HEK293 (cell line): ENCODE measurements at regions not wholly inside any gene's neighbourhood (a gene's known extent, or its start where the extent isn't known, plus 50 kb on each side); places are given as distances from the start of the nearest gene placed in this dataset.

Source experiments
- CTCF ChIA-PET: fragments of 350-600 bp; formaldehyde crosslinking; extraction: SDS; loops from one replicate; lab custom pipeline; 2021; ENCODE audit warnings: antibody characterized with exemption; lab: Yijun Ruan, JAX
- POLR2A ChIA-PET: fragments of 300-600 bp; formaldehyde crosslinking; extraction: SDS; loops from one replicate; lab custom pipeline; 2020; ENCODE audit warnings: antibody characterized with exemption, inconsistent platforms; lab: Yijun Ruan, JAX
- H3K27ac ChIP-seq: fragments of 200-500 bp; sonication (Bioruptor generic); 2 replicates; pipeline ENCODE4 v1.5.1; 2014; ENCODE audit warnings: low read depth, low read length, control low read depth, inconsistent platforms; ENCODE audit errors: extremely low read depth
- H3K36me3 ChIP-seq, 2 experiments: fragments of 200-500 bp in 1 of 2; sonication (Bioruptor generic) in 1 of 2; 1 replicate in 1 of 2; 2 replicates in 1 of 2; pipeline ENCODE4 v1.5.1; 2014 to 2017; ENCODE audit warnings: inconsistent platforms in 2 of 2, low read length in 2 of 2; ENCODE audit not compliant: control insufficient read depth in 2 of 2, insufficient read depth in 1 of 2
- H3K4me1 ChIP-seq: fragments of 200-500 bp; sonication (Bioruptor generic); 2 replicates; pipeline ENCODE4 v1.5.1; 2014; ENCODE audit warnings: mild to moderate bottlenecking, low read length, inconsistent platforms; ENCODE audit not compliant: control insufficient read depth, insufficient read depth
- H3K4me3 ChIP-seq: 2 replicates; pipeline ENCODE4 v1.5.1; 2011; ENCODE audit warnings: low read depth, mild to moderate bottlenecking, control low read depth, low read length, moderate library complexity
- H3K9me3 ChIP-seq: fragments of 200-500 bp; sonication (Bioruptor generic); 2 replicates; pipeline ENCODE4 v1.5.1; 2014; ENCODE audit warnings: low read depth, low read length, inconsistent platforms; ENCODE audit not compliant: control insufficient read depth, insufficient read depth
- ATF2 ChIP-seq: fragments of 450-650 bp; formaldehyde crosslinking; IDR thresholded peaks from 2 replicates; pipeline ENCODE4 v1.5.1; 2016; ENCODE audit warnings: missing biosample characterization, missing genetic modification characterization, low read depth
- BCL6B ChIP-seq: fragments of 450-650 bp; formaldehyde crosslinking; IDR thresholded peaks from 2 replicates; pipeline ENCODE4 v1.5.1; 2017; ENCODE audit warnings: missing biosample characterization, missing genetic modification characterization
- GLIS1 ChIP-seq: fragments of 450-650 bp; formaldehyde crosslinking; IDR thresholded peaks from 2 replicates; pipeline ENCODE4 v1.5.1; 2016; ENCODE audit warnings: missing biosample characterization, missing genetic modification characterization
- HIC1 ChIP-seq: fragments of 450-650 bp; formaldehyde crosslinking; IDR thresholded peaks from 2 replicates; pipeline ENCODE4 v1.5.1; 2016; ENCODE audit warnings: missing biosample characterization, missing genetic modification characterization
- MZF1 ChIP-seq: fragments of 450-650 bp; formaldehyde crosslinking; IDR thresholded peaks from 2 replicates; pipeline ENCODE4 v1.5.1; 2017; ENCODE audit warnings: missing biosample characterization, missing genetic modification characterization, borderline replicate concordance
- OVOL3 ChIP-seq: fragments of 450-650 bp; formaldehyde crosslinking; IDR thresholded peaks from 2 replicates; pipeline ENCODE4 v1.5.1; 2016; ENCODE audit warnings: missing biosample characterization, missing genetic modification characterization
- PRDM4 ChIP-seq: fragments of 450-650 bp; formaldehyde crosslinking; IDR thresholded peaks from 2 replicates; pipeline ENCODE4 v1.5.1; 2017; ENCODE audit warnings: missing biosample characterization, missing genetic modification characterization
- SCRT2 ChIP-seq: fragments of 450-650 bp; formaldehyde crosslinking; IDR thresholded peaks from 2 replicates; pipeline ENCODE4 v1.5.1; 2016; ENCODE audit warnings: missing biosample characterization, missing genetic modification characterization
- YY2 ChIP-seq: fragments of 450-650 bp; formaldehyde crosslinking; IDR thresholded peaks from 2 replicates; pipeline ENCODE4 v1.5.1; 2016; ENCODE audit warnings: missing biosample characterization, missing genetic modification characterization
- ZBTB44 ChIP-seq: fragments of 450-650 bp; IDR thresholded peaks from 2 replicates; pipeline ENCODE4 v1.5.1; 2018; ENCODE audit warnings: missing biosample characterization, mild to moderate bottlenecking, missing genetic modification characterization
- ZFP37 ChIP-seq: fragments of 450-650 bp; formaldehyde crosslinking; IDR thresholded peaks from 2 replicates; pipeline ENCODE4 v1.5.1; 2016; ENCODE audit warnings: missing biosample characterization, missing genetic modification characterization
- ZNF112 ChIP-seq: fragments of 450-650 bp; formaldehyde crosslinking; IDR thresholded peaks from 2 replicates; pipeline ENCODE4 v1.5.0; 2017; ENCODE audit warnings: missing biosample characterization, missing genetic modification characterization
- ZNF133 ChIP-seq: fragments of 450-650 bp; formaldehyde crosslinking; IDR thresholded peaks from 2 replicates; pipeline ENCODE4 v1.5.1; 2016; ENCODE audit warnings: missing biosample characterization, missing genetic modification characterization
- ZNF274 ChIP-seq, 2 experiments: fragments of 200-500 bp in 1 of 2; fragments of 450-650 bp in 1 of 2; sonication (Bioruptor generic) in 1 of 2; formaldehyde crosslinking in 1 of 2; IDR thresholded peaks; 2 replicates each; pipeline versions ENCODE4 v1.5.1 to v1.6.1; 2014 to 2016; ENCODE audit warnings: borderline replicate concordance in 1 of 2, inconsistent platforms in 1 of 2, low read length in 1 of 2, missing biosample characterization in 1 of 2, missing genetic modification characterization in 1 of 2
- ZNF350 ChIP-seq: fragments of 450-650 bp; formaldehyde crosslinking; IDR thresholded peaks from 2 replicates; pipeline ENCODE4 v1.5.0; 2017; ENCODE audit warnings: missing biosample characterization, mild to moderate bottlenecking, missing genetic modification characterization
- ZNF391 ChIP-seq: fragments of 450-650 bp; formaldehyde crosslinking; IDR thresholded peaks from 2 replicates; pipeline ENCODE4 v1.5.1; 2016; ENCODE audit warnings: low read depth, missing biosample characterization, missing genetic modification characterization, borderline replicate concordance
- ZNF394 ChIP-seq: fragments of 450-650 bp; formaldehyde crosslinking; IDR thresholded peaks from 2 replicates; pipeline ENCODE4 v1.5.1; 2016; ENCODE audit warnings: missing biosample characterization, missing genetic modification characterization, mild to moderate bottlenecking, moderate library complexity, borderline replicate concordance
- ZNF501 ChIP-seq: fragments of 450-650 bp; formaldehyde crosslinking; IDR thresholded peaks from 2 replicates; pipeline ENCODE4 v1.5.1; 2016; ENCODE audit warnings: missing biosample characterization, missing genetic modification characterization
- ZNF623 ChIP-seq: fragments of 450-650 bp; formaldehyde crosslinking; IDR thresholded peaks from 2 replicates; pipeline ENCODE4 v1.5.1; 2016; ENCODE audit warnings: missing biosample characterization, missing genetic modification characterization
- ZNF658 ChIP-seq: fragments of 450-650 bp; formaldehyde crosslinking; IDR thresholded peaks from 2 replicates; pipeline ENCODE4; 2016; ENCODE audit warnings: missing biosample characterization, missing genetic modification characterization
- ZNF701 ChIP-seq: fragments of 450-650 bp; formaldehyde crosslinking; IDR thresholded peaks from 2 replicates; pipeline ENCODE4 v1.5.1; 2016; ENCODE audit warnings: missing biosample characterization, missing genetic modification characterization
- ZNF776 ChIP-seq: fragments of 450-650 bp; formaldehyde crosslinking; IDR thresholded peaks from 2 replicates; pipeline ENCODE4 v1.5.0; 2017; ENCODE audit warnings: missing biosample characterization, missing genetic modification characterization, borderline replicate concordance

GRCh38 chr20:19090332-19090731 lies 122.1 kb upstream of the SLC24A3 start:
- no peaks in the 10 kb centered on the region for H3K4me1 ChIP-seq
- no peaks in the 10 kb centered on the region for H3K36me3 ChIP-seq
- POLR2A ChIA-PET, result no interaction called here

GRCh38 chr20:19094959-19095541 lies 117.4 kb upstream of the SLC24A3 start:
- H3K4me3 ChIP-seq, result no peak overlapping the region
- H3K9me3 ChIP-seq, result no peaks in the 10 kb centered on the region
- CTCF ChIA-PET, result no interaction called here
- peaks cover 4% of the 10 kb centered on the region; the same call in 1 of the 2 replicates for H3K4me1 ChIP-seq
- H3K27ac ChIP-seq, result no peak overlapping the region
- POLR2A ChIA-PET, result no interaction called here
- TF ChIP-seq ZNF274 (IDR thresholded peaks at IDR 0.05; ENCODE audit: low read length) (no peak), ZNF274 (tag by site-specific recombination; IDR thresholded peaks at IDR 0.05; ENCODE audit: borderline replicate concordance) (no peak), SCRT2 (peak; percentile 52), GLIS1 (tag by site-specific recombination) (0 out of 2 replicates have a peak, but pooled peaks have one; percentile 6), ZNF658 (tag by site-specific recombination) (no peak)
- no peaks in the 10 kb centered on the region for H3K36me3 ChIP-seq

More at GRCh38 chr20:19090332-19090731, 122.1 kb upstream of the SLC24A3 start:
- Histone ChIP-seq H3K9me3 (no peaks in the 10 kb centered on the region), H3K27ac (no peak overlapping the region), H3K4me3 (no peak overlapping the region)
- CTCF ChIA-PET, result no interaction called here
- TF ChIP-seq ZNF350, result no peak
- no peak for TF ChIP-seq HIC1 (tag by site-specific recombination)
- TF ChIP-seq OVOL3 (tag by site-specific recombination), result no peak
- no peak for TF ChIP-seq ATF2 (tag by site-specific recombination)
- no peak for TF ChIP-seq YY2 (tag by site-specific recombination)
- TF ChIP-seq ZNF501 (tag by site-specific recombination), result no peak
- TF ChIP-seq ZNF776 (tag by site-specific recombination), result no peak
- no peak for TF ChIP-seq MZF1 (tag by site-specific recombination)
- no peak for TF ChIP-seq ZBTB44
- no peak for TF ChIP-seq ZNF133 (tag by site-specific recombination)
- no peak for TF ChIP-seq ZNF394 (tag by site-specific recombination)

- ChIA-PET POLR2A (no interaction called here), CTCF (no interaction called here)
- no peaks in the 10 kb centered on the region for H3K36me3 ChIP-seq
- H3K9me3 ChIP-seq, result no peaks in the 10 kb centered on the region
- H3K4me1 ChIP-seq, result peaks cover 4% of the 10 kb centered on the region; the same call in 1 of the 2 replicates
- no peak overlapping the region for H3K4me3 ChIP-seq
- H3K27ac ChIP-seq, result no peak overlapping the region
- 0 out of 2 replicates have a peak, but pooled peaks have one; percentile 19 for TF ChIP-seq PRDM4
- no peak for TF ChIP-seq ZFP37 (tag by site-specific recombination)
- TF ChIP-seq OVOL3 (tag by site-specific recombination), result no peak
- 0 out of 2 replicates have a peak, but pooled peaks have one; percentile 22 for TF ChIP-seq BCL6B (tag by site-specific recombination)
- TF ChIP-seq ZNF623 (tag by site-specific recombination), result no peak
- no peak for TF ChIP-seq ZNF701 (tag by site-specific recombination)
- no peak for TF ChIP-seq ZNF391 (tag by site-specific recombination)
- TF ChIP-seq ZNF112, result no peak
Observed at GRCh38 chr20:19095762-19096161, 116.7 kb upstream of the SLC24A3 start.
